Tibial nerve (tissue), 4 donors: ENCODE measurements at regions not wholly inside any gene's neighbourhood (a gene's known extent, or its start where the extent isn't known, plus 50 kb on each side); places are given as distances from the start of the nearest gene placed in this dataset.

ENCODE experiments used
- DNase-seq, 2 donors: peaks; one replicate each; pipeline ENCODE4 v3.0.0-alpha.2; 2019; ENCODE audit warnings: low spot score in 2 of 2
- H3K27ac ChIP-seq, 4 donors: fragments of 200-600 bp; sonication (generic) in 3 of 4; one replicate each; pipeline ENCODE4 v1.5.1; 2017 to 2019; ENCODE audit warnings: mild to moderate bottlenecking in 1 of 4
- H3K27me3 ChIP-seq, 2 donors: fragments of 200-600 bp; sonication (generic) in 1 of 2; one replicate each; pipeline versions ENCODE4 v1.5.1 to v1.6.0; 2017 to 2019
- H3K36me3 ChIP-seq, 3 donors: fragments of 200-600 bp; sonication (generic); one replicate each; pipeline ENCODE4 v1.5.1; 2018 to 2019
- H3K4me1 ChIP-seq, 4 donors: fragments of 200-600 bp; sonication (generic) in 3 of 4; one replicate each; pipeline ENCODE4 v1.5.1; 2017 to 2019
- H3K4me3 ChIP-seq, 4 donors: fragments of 200-600 bp; sonication (generic) in 3 of 4; one replicate each; pipeline ENCODE4 v1.5.1; 2017 to 2019; ENCODE audit warnings: mild to moderate bottlenecking in 1 of 4, moderate library complexity in 1 of 4
- H3K9me3 ChIP-seq, 4 donors: fragments of 200-600 bp; sonication (generic) in 3 of 4; one replicate each; pipeline ENCODE4 v1.5.1; 2017 to 2019
- EP300 ChIP-seq, 2 donors: sonication (generic); formaldehyde crosslinking; IDR thresholded peaks; one replicate each; pipeline ENCODE4 v1.6.1; 2017; ENCODE audit warnings: antibody characterized with exemption in 2 of 2, mild to moderate bottlenecking in 1 of 2
- POLR2A ChIP-seq, 2 donors: fragments of 450-650 bp; IDR thresholded peaks; one replicate each; pipeline ENCODE4 v1.6.1; 2017; ENCODE audit warnings: antibody characterized with exemption in 2 of 2, mild to moderate bottlenecking in 2 of 2, moderate library complexity in 2 of 2
- WGBS, 2 donors: methylation state at CpG; one replicate each; pipeline ENCODE4 v1.1.5; 2018; 5-methylcytosine and 5-hydroxymethylcytosine counted together
- TF ChIP-seq, protein P1 (sequence below), 5 experiments: fragments of 200-600 bp in 3 of 5; fragments of 450-650 bp in 2 of 5; sonication (generic) in 3 of 5; IDR thresholded peaks; one replicate each; pipeline ENCODE4 v1.5.1; 2016 to 2019; ENCODE audit warnings: antibody characterized with exemption in 5 of 5, mild to moderate bottlenecking in 3 of 5, moderate library complexity in 2 of 5

GRCh38 chr3:30258426-30259392 lies 347.7 kb upstream of the TGFBR2 start:
- 72 to 79% methylated on average over 4 of the region's 4 CpGs for WGBS, 2 donors
- TF ChIP-seq EP300 (IDR thresholded peaks at IDR 0.05) (no peak), POLR2A (IDR thresholded peaks at IDR 0.05) (no peak)
- TF ChIP-seq, protein P1, sequence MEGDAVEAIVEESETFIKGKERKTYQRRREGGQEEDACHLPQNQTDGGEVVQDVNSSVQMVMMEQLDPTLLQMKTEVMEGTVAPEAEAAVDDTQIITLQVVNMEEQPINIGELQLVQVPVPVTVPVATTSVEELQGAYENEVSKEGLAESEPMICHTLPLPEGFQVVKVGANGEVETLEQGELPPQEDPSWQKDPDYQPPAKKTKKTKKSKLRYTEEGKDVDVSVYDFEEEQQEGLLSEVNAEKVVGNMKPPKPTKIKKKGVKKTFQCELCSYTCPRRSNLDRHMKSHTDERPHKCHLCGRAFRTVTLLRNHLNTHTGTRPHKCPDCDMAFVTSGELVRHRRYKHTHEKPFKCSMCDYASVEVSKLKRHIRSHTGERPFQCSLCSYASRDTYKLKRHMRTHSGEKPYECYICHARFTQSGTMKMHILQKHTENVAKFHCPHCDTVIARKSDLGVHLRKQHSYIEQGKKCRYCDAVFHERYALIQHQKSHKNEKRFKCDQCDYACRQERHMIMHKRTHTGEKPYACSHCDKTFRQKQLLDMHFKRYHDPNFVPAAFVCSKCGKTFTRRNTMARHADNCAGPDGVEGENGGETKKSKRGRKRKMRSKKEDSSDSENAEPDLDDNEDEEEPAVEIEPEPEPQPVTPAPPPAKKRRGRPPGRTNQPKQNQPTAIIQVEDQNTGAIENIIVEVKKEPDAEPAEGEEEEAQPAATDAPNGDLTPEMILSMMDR (IDR thresholded peaks at IDR 0.05), result no peak
- no peaks in the 10 kb centered on the region for H3K27me3 ChIP-seq

DNA sequence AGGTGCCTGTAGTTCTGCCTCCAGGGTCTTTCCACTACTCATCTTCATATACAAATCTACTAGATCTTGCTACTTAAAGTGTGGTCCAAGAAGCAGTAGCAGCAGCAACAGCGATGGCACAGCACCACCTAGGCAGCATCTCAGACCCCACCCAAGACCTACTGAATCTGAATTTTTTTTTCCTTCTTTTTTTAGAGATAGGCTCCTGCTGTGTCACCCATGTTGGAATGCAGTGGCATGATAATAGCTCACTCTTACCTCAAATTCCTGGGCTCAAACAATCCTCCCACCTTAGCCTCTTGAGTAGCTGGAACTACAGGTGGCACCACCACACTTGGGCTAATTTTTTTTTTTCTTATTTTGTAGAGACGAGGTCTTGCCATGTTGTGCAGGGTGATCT lies 346.7 kb upstream of the TGFBR2 start:
- no peak for DNase-seq
- H3K4me3 ChIP-seq, result no peak overlapping the region
- 90 to 100% methylated on average over 2 of the region's 2 CpGs for WGBS, 2 donors
- no peaks in the 10 kb centered on the region for H3K9me3 ChIP-seq
- H3K27ac ChIP-seq, result no peak overlapping the region
- TF ChIP-seq, protein P1 (IDR thresholded peaks at IDR 0.05), result no peak
- TF ChIP-seq POLR2A (IDR thresholded peaks at IDR 0.05), result no peak
- H3K4me1 ChIP-seq, result peaks cover 0 to 15% (median 9%) of the 10 kb centered on the region in 4 donors
- no peaks in the 10 kb centered on the region for H3K27me3 ChIP-seq
- H3K36me3 ChIP-seq, result no peaks in the 10 kb centered on the region

More at GRCh38 chr3:30258426-30259392, 347.7 kb upstream of the TGFBR2 start:
- H3K4me1 ChIP-seq, result peaks cover 0 to 14% (median 8%) of the 10 kb centered on the region in 4 donors
- no peaks in the 10 kb centered on the region for H3K36me3 ChIP-seq
- no peak overlapping the region for H3K27ac ChIP-seq
- no peaks in the 10 kb centered on the region for H3K9me3 ChIP-seq
- no peak overlapping the region for H3K4me3 ChIP-seq
- no peak for DNase-seq

GRCh38 chr3:30260762-30261161 lies 345.6 kb upstream of the TGFBR2 start:
- no peak overlapping the region for H3K4me3 ChIP-seq
- peaks cover 0 to 15% (median 9%) of the 10 kb centered on the region in 4 donors for H3K4me1 ChIP-seq
- H3K27ac ChIP-seq, result no peak overlapping the region
- no peak for DNase-seq
- 50 to 54% methylated on average over 3 of the region's 3 CpGs for WGBS, 2 donors
- TF ChIP-seq POLR2A (IDR thresholded peaks at IDR 0.05) (no peak), EP300 (IDR thresholded peaks at IDR 0.05) (no peak)
- TF ChIP-seq, protein P1 (IDR thresholded peaks at IDR 0.05), result no peak
- H3K36me3 ChIP-seq, result no peaks in the 10 kb centered on the region
- peaks cover 0 to 2% (median 0%) of the 10 kb centered on the region in 4 donors for H3K9me3 ChIP-seq
- H3K27me3 ChIP-seq, result no peaks in the 10 kb centered on the region

- 89 to 92% methylated on average over 5 of the region's 5 CpGs for WGBS, 2 donors
- Histone ChIP-seq H3K4me3 (no peak overlapping the region), H3K27ac (no peak overlapping the region), H3K4me1 (peaks cover 0 to 15% (median 9%) of the 10 kb centered on the region in 4 donors), H3K36me3 (no peaks in the 10 kb centered on the region), H3K9me3 (peaks cover 0 to 2% (median 0%) of the 10 kb centered on the region in 4 donors), H3K27me3 (no peaks in the 10 kb centered on the region)
- no peak for DNase-seq
- TF ChIP-seq, protein P1 (IDR thresholded peaks at IDR 0.05), result no peak
- TF ChIP-seq POLR2A (IDR thresholded peaks at IDR 0.05), result no peak
- no peak for TF ChIP-seq EP300 (IDR thresholded peaks at IDR 0.05)
These were observed 343.0 kb upstream of the TGFBR2 start for GRCh38 chr3:30263238-30263924.

GRCh38 chr3:30263925-30264313 lies 342.5 kb upstream of the TGFBR2 start:
- 89 to 98% methylated on average over 4 of the region's 4 CpGs for WGBS, 2 donors
- H3K36me3 ChIP-seq, result no peaks in the 10 kb centered on the region
- H3K27me3 ChIP-seq, result no peaks in the 10 kb centered on the region
- peaks cover 0 to 15% (median 9%) of the 10 kb centered on the region in 4 donors for H3K4me1 ChIP-seq
- TF ChIP-seq, protein P1 (IDR thresholded peaks at IDR 0.05), result no peak
- TF ChIP-seq POLR2A (IDR thresholded peaks at IDR 0.05) (no peak), EP300 (IDR thresholded peaks at IDR 0.05) (no peak)
- H3K9me3 ChIP-seq, result peaks cover 0 to 2% (median 0%) of the 10 kb centered on the region in 4 donors
- H3K27ac ChIP-seq, result no peak overlapping the region
- DNase-seq, result no peak
- H3K4me3 ChIP-seq, result no peak overlapping the region
